A549 (cell line): ENCODE measurements at regions not wholly inside any gene's neighbourhood (a gene's known extent, or its start where the extent isn't known, plus 50 kb on each side); places are given as distances from the start of the nearest gene placed in this dataset.

Experiments used
- ATAC-seq, 2 experiments: fragments of 200-7000 bp in 1 of 2; fragments of >200 bp in 1 of 2; cut with Nextera tagmentation in 1 of 2; cut with Tn5 transposase in 1 of 2; 3 replicates each; pipeline versions ENCODE4 v1.8.0 to v1.9.1; 2018 to 2020; ENCODE audit warnings: mild to moderate bottlenecking in 1 of 2, moderate library complexity in 1 of 2
- CTCF ChIA-PET: fragments of 300-600 bp; sonication (Branson Sonifier 250); formaldehyde crosslinking; extraction: SDS; loops from one replicate; lab custom pipeline; 2021; ENCODE audit warnings: antibody characterized with exemption, inconsistent platforms; lab: Yijun Ruan, JAX
- POLR2A ChIA-PET: fragments of 350-600 bp; formaldehyde crosslinking; extraction: SDS; loops from one replicate; lab custom pipeline; 2021; ENCODE audit warnings: antibody characterized with exemption, inconsistent platforms; lab: Yijun Ruan, JAX
- DNase-seq, 2 experiments: peaks; one replicate each; pipeline versions ENCODE4 v3.0.0 to v3.0.0-alpha.2; 2011 to 2016; ENCODE audit warnings: low read depth in 1 of 2, low spot score in 1 of 2
- FAIRE-seq: peaks from 2 replicates; lab custom pipeline; 2011; peaks lifted over from hg19 to GRCh38; lab: Jason Lieb, UNC
- H3K27ac ChIP-seq, 2 experiments: fragments of >200 bp; sonication (Bioruptor Twin); formaldehyde crosslinking; 3 replicates each; pipeline ENCODE4 v1.5.1; 2016 to 2017
- H3K4me1 ChIP-seq: fragments of >200 bp; sonication (Bioruptor Twin); formaldehyde crosslinking; 3 replicates; pipeline ENCODE4 v1.6.1; 2016
- H3K4me2 ChIP-seq: fragments of >200 bp; sonication (Bioruptor Twin); formaldehyde crosslinking; 3 replicates; pipeline ENCODE4 v1.6.1; 2016
- H3K4me3 ChIP-seq: fragments of >200 bp; sonication (Bioruptor Twin); formaldehyde crosslinking; 3 replicates; pipeline ENCODE4 v1.5.1; 2016
- H3K9me3 ChIP-seq: fragments of >200 bp; sonication (Bioruptor Twin); formaldehyde crosslinking; 3 replicates; pipeline ENCODE4 v1.6.1; 2016
- BHLHE40 ChIP-seq: IDR thresholded peaks from 2 replicates; pipeline ENCODE4 v1.6.1; 2012; ENCODE audit warnings: low read depth, low read length, inconsistent platforms
- CBX8 ChIP-seq: fragments of 200-600 bp; sonication (generic); IDR thresholded peaks from 2 replicates; pipeline ENCODE4 v1.6.1; 2016
- CEBPB ChIP-seq, 2 experiments: fragments of >200 bp in 1 of 2; sonication (Bioruptor Twin) in 1 of 2; formaldehyde crosslinking in 1 of 2; IDR thresholded peaks; 2 replicates each; pipeline ENCODE4 v1.6.1; 2012 to 2016
- CHD4 ChIP-seq: fragments of 200-600 bp; sonication (generic); IDR thresholded peaks from 2 replicates; pipeline ENCODE4 v1.6.1; 2016; ENCODE audit warnings: antibody characterized with exemption, mild to moderate bottlenecking, borderline replicate concordance
- EHF ChIP-seq: fragments of 250-450 bp; sonication (Bioruptor Pico); IDR thresholded peaks from 2 replicates; pipeline ENCODE4 v1.5.0; 2020; ENCODE audit warnings: mild to moderate bottlenecking
- EHMT2 ChIP-seq: fragments of 200-600 bp; sonication (generic); IDR thresholded peaks from 2 replicates; pipeline ENCODE4 v1.6.1; 2016; ENCODE audit warnings: antibody characterized with exemption, low read depth, mild to moderate bottlenecking, moderate library complexity
- FOSL2 ChIP-seq, 2 experiments: fragments of 450-650 bp in 1 of 2; fragments of >200 bp in 1 of 2; sonication (Bioruptor Twin) in 1 of 2; formaldehyde crosslinking; IDR thresholded peaks; 2 replicates each; pipeline versions ENCODE4 v1.5.0 to v1.6.1; 2016 to 2020; ENCODE audit warnings: mild to moderate bottlenecking in 1 of 2, moderate library complexity in 1 of 2
- GATA3 ChIP-seq: IDR thresholded peaks from 2 replicates; pipeline ENCODE4 v1.6.1; 2012; ENCODE audit warnings: borderline replicate concordance
- HOXA7 ChIP-seq: fragments of 250-450 bp; sonication (Bioruptor Pico); IDR thresholded peaks from 2 replicates; pipeline ENCODE4 v1.5.0; 2020; ENCODE audit warnings: mild to moderate bottlenecking, moderate library complexity
- JUNB ChIP-seq: fragments of >200 bp; sonication (Bioruptor Twin); formaldehyde crosslinking; IDR thresholded peaks from 2 replicates; pipeline ENCODE4 v1.6.1; 2016
- NPAS2 ChIP-seq: fragments of 250-450 bp; sonication (Bioruptor Pico); IDR thresholded peaks from 2 replicates; pipeline ENCODE4 v1.8.0; 2022; ENCODE audit warnings: mild to moderate bottlenecking, moderate library complexity, borderline replicate concordance
- PHF8 ChIP-seq: fragments of 200-600 bp; sonication (generic); IDR thresholded peaks from 2 replicates; pipeline ENCODE4 v1.6.1; 2016; ENCODE audit warnings: low read depth, mild to moderate bottlenecking, antibody characterized with exemption, moderate library complexity, borderline replicate concordance
- POLR2A ChIP-seq: IDR thresholded peaks from 2 replicates; pipeline ENCODE4 v1.6.1; 2012; ENCODE audit warnings: mild to moderate bottlenecking, low read length
- POLR2AphosphoS2 ChIP-seq: conservative IDR thresholded peaks from 2 replicates; pipeline ENCODE4 v1.6.1; 2012; ENCODE audit warnings: low read length, improper control_type of control experiment, inconsistent platforms
- RAD21 ChIP-seq, 2 experiments: fragments of >200 bp in 1 of 2; sonication (Bioruptor Twin) in 1 of 2; formaldehyde crosslinking in 1 of 2; IDR thresholded peaks in 1 of 2; conservative IDR thresholded peaks in 1 of 2; 2 replicates in 1 of 2; 3 replicates in 1 of 2; pipeline ENCODE4 v1.6.1; 2012 to 2018; ENCODE audit warnings: inconsistent platforms in 1 of 2
- RARB ChIP-seq: fragments of 250-450 bp; sonication (Bioruptor Pico); IDR thresholded peaks from 2 replicates; pipeline ENCODE4 v1.8.0; 2021; ENCODE audit warnings: mild to moderate bottlenecking, moderate library complexity
- RCOR1 ChIP-seq: fragments of 150-350 bp; IDR thresholded peaks from 2 replicates; pipeline ENCODE4 v1.6.1; 2014; ENCODE audit warnings: antibody characterized with exemption, low read length, low read depth
- ZNF302 ChIP-seq: fragments of 250-450 bp; sonication (Bioruptor Pico); IDR thresholded peaks from 2 replicates; pipeline ENCODE4 v1.9.0; 2021; ENCODE audit warnings: inconsistent platforms, mild to moderate bottlenecking, moderate library complexity
- ZSCAN20 ChIP-seq: fragments of 250-450 bp; sonication (Bioruptor Pico); IDR thresholded peaks from 2 replicates; pipeline ENCODE4 v1.8.0; 2022; ENCODE audit warnings: mild to moderate bottlenecking, moderate library complexity
- WGBS: methylation state at CpG from one replicate; pipeline ENCODE4 v1.1.6; 2017; ENCODE audit errors: missing lambda C conversion rate; 5-methylcytosine and 5-hydroxymethylcytosine counted together
- TF ChIP-seq, protein P1 (sequence below): fragments of 150-350 bp; IDR thresholded peaks from 2 replicates; pipeline ENCODE4 v1.6.1; 2014; ENCODE audit warnings: low read depth, mild to moderate bottlenecking, low read length
- TF ChIP-seq, protein P2 (sequence below): IDR thresholded peaks from 2 replicates; pipeline ENCODE4 v1.6.1; 2012
- TF ChIP-seq, protein P3 (sequence below): fragments of 450-650 bp; IDR thresholded peaks from 2 replicates; pipeline ENCODE4 v1.6.1; 2014; ENCODE audit warnings: antibody characterized with exemption
- TF ChIP-seq, protein P4 (sequence below): fragments of >200 bp; sonication (Bioruptor Twin); formaldehyde crosslinking; IDR thresholded peaks from 2 replicates; pipeline ENCODE4 v1.6.1; 2016
- TF ChIP-seq, protein P5 (sequence below): IDR thresholded peaks from 2 replicates; pipeline ENCODE4 v1.6.1; 2012
- TF ChIP-seq, protein P6 (sequence below): fragments of >200 bp; sonication (Bioruptor Twin); formaldehyde crosslinking; IDR thresholded peaks from 3 replicates; pipeline ENCODE4 v1.5.1; 2016

DNA sequence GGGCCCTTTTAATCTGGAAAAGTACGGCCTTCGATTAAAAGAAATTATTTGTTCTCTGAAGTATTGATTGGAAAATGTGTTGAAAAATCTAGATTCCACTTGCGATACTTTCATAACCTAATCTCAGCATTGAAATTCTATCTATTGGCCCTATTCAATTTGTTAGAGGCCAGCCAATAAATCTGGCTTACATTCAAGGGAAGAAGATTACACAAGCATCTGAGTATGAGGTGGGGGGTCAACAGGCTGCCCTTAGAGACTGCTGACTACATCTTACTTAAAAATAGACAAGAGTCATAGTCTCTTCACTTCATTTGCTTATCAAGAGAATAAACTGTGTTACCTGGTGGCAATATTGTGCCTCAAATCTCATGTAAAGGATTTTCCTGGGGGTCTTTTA lies 248.0 kb upstream of the KCNIP4 start (continued):
- TF ChIP-seq, protein P1, sequence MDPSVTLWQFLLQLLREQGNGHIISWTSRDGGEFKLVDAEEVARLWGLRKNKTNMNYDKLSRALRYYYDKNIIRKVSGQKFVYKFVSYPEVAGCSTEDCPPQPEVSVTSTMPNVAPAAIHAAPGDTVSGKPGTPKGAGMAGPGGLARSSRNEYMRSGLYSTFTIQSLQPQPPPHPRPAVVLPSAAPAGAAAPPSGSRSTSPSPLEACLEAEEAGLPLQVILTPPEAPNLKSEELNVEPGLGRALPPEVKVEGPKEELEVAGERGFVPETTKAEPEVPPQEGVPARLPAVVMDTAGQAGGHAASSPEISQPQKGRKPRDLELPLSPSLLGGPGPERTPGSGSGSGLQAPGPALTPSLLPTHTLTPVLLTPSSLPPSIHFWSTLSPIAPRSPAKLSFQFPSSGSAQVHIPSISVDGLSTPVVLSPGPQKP = no peak
- TF ChIP-seq, protein P2, sequence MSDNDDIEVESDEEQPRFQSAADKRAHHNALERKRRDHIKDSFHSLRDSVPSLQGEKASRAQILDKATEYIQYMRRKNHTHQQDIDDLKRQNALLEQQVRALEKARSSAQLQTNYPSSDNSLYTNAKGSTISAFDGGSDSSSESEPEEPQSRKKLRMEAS = no peak
- TF ChIP-seq, protein P3, sequence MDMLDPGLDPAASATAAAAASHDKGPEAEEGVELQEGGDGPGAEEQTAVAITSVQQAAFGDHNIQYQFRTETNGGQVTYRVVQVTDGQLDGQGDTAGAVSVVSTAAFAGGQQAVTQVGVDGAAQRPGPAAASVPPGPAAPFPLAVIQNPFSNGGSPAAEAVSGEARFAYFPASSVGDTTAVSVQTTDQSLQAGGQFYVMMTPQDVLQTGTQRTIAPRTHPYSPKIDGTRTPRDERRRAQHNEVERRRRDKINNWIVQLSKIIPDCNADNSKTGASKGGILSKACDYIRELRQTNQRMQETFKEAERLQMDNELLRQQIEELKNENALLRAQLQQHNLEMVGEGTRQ = no peak
- TF ChIP-seq RCOR1 (no peak), POLR2A (no peak), CEBPB (IDR thresholded peaks at IDR 0.05) (no peak), GATA3 (no peak)

DNA sequence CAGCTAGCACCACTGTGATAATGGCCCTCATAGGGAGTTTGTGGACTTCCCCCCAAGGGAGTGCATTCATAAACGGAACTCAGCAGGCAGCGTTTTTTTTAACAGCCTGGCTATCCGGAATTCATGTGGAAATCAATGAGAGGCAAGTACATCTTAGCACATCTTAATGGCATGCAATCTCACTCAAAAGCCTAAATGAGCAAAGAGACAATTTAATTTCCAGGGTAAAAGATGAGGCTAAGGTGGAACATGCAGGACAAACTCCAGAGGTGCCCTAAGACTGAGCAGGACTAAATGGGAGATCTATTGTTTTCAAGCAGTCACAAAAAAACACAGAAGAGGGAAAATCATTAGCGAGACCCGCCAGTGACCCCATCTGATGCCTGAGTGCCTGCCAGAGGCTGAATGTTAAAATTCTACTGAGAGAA lies 243.5 kb upstream of the KCNIP4 start:
- no peak overlapping the region for H3K4me3 ChIP-seq
- ATAC-seq = no peak
- FAIRE-seq = no peak
- H3K4me2 ChIP-seq = no peak overlapping the region
- no peaks in the 10 kb centered on the region for H3K4me1 ChIP-seq
- no peak for DNase-seq
- CTCF ChIA-PET = no interaction called here
- 1% methylated on average over 5 of the region's 5 CpGs for whole genome bisulfite sequencing
- TF ChIP-seq HOXA7 = no peak
- no peak for TF ChIP-seq CBX8
- no peak for TF ChIP-seq RARB (CRISPR knock-in tag)
- TF ChIP-seq, protein P4, sequence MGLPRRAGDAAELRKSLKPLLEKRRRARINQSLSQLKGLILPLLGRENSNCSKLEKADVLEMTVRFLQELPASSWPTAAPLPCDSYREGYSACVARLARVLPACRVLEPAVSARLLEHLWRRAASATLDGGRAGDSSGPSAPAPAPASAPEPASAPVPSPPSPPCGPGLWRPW = no peak
- no peak for TF ChIP-seq BHLHE40
- TF ChIP-seq POLR2AphosphoS2 = no peak
- POLR2A ChIA-PET = no interaction called here
- H3K27ac ChIP-seq = no peak overlapping the region
- H3K9me3 ChIP-seq = no peaks in the 10 kb centered on the region

DNA sequence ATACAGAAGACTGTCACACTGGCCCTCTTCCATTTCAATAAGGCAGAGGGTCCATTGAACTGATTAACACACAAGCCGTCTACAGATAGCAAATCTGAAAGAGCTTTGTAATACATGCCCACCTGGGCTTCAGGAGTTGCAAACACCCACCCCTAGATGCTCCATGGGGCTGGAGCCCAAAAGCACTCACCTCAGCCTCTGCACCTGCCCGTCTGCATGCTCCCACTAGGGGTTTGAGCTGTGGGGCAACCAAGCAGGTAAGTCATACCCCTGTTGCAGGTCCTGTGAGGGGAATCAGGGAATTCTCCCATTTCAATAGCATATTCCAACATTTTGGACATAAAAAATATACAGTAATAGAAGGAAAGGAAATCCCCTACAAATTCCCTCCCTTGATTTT lies 243.0 kb upstream of the KCNIP4 start:
- H3K4me1 ChIP-seq = no peaks in the 10 kb centered on the region
- DNase-seq (no peak), ATAC-seq (no peak), FAIRE-seq (no peak)
- TF ChIP-seq RAD21 (conservative IDR thresholded peaks at IDR 0.05 in 1 of 2, IDR thresholded peaks at IDR 0.05 in 1 of 2) (no peak), EHF (CRISPR knock-in tag) (no peak), NPAS2 (CRISPR knock-in tag) (no peak), CHD4 (no peak), ZSCAN20 (CRISPR knock-in tag) (no peak), ZNF302 (CRISPR knock-in tag) (no peak), PHF8 (no peak), JUNB (no peak), EHMT2 (no peak), FOSL2 (IDR thresholded peaks at IDR 0.05) (no peak), FOSL2 (CRISPR knock-in tag; IDR thresholded peaks at IDR 0.05) (no peak)
- TF ChIP-seq, protein P5, sequence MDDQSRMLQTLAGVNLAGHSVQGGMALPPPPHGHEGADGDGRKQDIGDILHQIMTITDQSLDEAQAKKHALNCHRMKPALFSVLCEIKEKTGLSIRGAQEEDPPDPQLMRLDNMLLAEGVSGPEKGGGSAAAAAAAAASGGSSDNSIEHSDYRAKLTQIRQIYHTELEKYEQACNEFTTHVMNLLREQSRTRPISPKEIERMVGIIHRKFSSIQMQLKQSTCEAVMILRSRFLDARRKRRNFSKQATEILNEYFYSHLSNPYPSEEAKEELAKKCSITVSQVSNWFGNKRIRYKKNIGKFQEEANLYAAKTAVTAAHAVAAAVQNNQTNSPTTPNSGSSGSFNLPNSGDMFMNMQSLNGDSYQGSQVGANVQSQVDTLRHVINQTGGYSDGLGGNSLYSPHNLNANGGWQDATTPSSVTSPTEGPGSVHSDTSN = no peak
- TF ChIP-seq, protein P6, sequence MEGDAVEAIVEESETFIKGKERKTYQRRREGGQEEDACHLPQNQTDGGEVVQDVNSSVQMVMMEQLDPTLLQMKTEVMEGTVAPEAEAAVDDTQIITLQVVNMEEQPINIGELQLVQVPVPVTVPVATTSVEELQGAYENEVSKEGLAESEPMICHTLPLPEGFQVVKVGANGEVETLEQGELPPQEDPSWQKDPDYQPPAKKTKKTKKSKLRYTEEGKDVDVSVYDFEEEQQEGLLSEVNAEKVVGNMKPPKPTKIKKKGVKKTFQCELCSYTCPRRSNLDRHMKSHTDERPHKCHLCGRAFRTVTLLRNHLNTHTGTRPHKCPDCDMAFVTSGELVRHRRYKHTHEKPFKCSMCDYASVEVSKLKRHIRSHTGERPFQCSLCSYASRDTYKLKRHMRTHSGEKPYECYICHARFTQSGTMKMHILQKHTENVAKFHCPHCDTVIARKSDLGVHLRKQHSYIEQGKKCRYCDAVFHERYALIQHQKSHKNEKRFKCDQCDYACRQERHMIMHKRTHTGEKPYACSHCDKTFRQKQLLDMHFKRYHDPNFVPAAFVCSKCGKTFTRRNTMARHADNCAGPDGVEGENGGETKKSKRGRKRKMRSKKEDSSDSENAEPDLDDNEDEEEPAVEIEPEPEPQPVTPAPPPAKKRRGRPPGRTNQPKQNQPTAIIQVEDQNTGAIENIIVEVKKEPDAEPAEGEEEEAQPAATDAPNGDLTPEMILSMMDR = no peak
- 14% methylated on average over 1 of the region's 2 CpGs for WGBS
- no peaks in the 10 kb centered on the region for H3K9me3 ChIP-seq
- H3K4me3 ChIP-seq = no peak overlapping the region
- no peak overlapping the region for H3K27ac ChIP-seq
- POLR2A ChIA-PET = no interaction called here
- no peak overlapping the region for H3K4me2 ChIP-seq
- CTCF ChIA-PET = no interaction called here
